ENCODE measurements at regions not wholly inside any gene's neighbourhood (a gene's known extent, or its start where the extent isn't known, plus 50 kb on each side); places are given as distances from the start of the nearest gene placed in this dataset.

DNA sequence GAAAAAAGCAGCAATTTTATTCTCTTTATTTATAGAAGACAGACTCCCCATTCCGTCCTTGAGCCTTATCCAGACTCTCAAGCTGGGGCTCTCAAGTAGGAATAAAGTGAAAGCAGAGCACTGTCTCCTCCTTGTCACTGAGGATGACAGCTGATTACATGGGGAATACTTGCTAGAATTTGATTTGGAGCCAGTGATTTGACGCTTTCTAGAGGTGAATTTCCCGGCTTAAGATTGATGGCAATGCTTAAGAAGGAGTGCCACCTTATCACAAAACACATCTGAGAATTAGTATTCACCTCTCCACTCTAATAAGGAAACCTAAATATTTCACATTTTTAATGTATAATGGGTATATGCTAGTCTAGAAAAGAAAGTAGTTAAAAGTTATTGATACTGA is 135.4 kb upstream of the SLC39A10 start:
- DNase-seq (ENCODE audit: low spot score): no peak
- ChIA-PET POLR2A (interaction anchor here (0.5 to 1.0 kb wide), 3 partner anchors 14 to 45 kb away, joined by 3 to 4 read pairs (median 3); no protein-coding TSS in a partner anchor), CTCF (ENCODE audit: unreplicated experiment) (no interaction called here)
- Histone ChIP-seq H3K4me2 (ENCODE audit: low read length) (no peak overlapping the region), H3K4me1 (ENCODE audit: insufficient read depth, low read length, poor library complexity, severe bottlenecking) (no peaks in the 10 kb centered on the region), H3K9me2 (ENCODE audit: insufficient read depth, low read length) (no peaks in the 10 kb centered on the region), H4K20me1 (ENCODE audit: insufficient read depth, low read length) (no peaks in the 10 kb centered on the region), H3K4me3 (ENCODE audit: low read depth, low read length, poor library complexity, severe bottlenecking) (no peak overlapping the region), H3K27ac (ENCODE audit: low read depth, low read length, poor library complexity, severe bottlenecking) (no peak overlapping the region), H3K9me3 (ENCODE audit: low read length) (no peaks in the 10 kb centered on the region), H3K36me3 (ENCODE audit: insufficient read depth, low read length) (no peaks in the 10 kb centered on the region), H2AFZ (ENCODE audit: low read length) (no peak overlapping the region), H3K79me2 (ENCODE audit: insufficient read depth, low read depth, low read length) (no peaks in the 10 kb centered on the region)
- intact Hi-C loops (cut with micrococcal nuclease; ENCODE audit: unreplicated experiment): no loop called here
- BruUV-seq (replicated peaks): no TSS peak
- TF ChIP-seq EZH2phosphoT487 (IDR thresholded peaks at IDR 0.05; ENCODE audit: borderline replicate concordance, low read depth, low read length): no peak
- TF ChIP-seq, protein P1, sequence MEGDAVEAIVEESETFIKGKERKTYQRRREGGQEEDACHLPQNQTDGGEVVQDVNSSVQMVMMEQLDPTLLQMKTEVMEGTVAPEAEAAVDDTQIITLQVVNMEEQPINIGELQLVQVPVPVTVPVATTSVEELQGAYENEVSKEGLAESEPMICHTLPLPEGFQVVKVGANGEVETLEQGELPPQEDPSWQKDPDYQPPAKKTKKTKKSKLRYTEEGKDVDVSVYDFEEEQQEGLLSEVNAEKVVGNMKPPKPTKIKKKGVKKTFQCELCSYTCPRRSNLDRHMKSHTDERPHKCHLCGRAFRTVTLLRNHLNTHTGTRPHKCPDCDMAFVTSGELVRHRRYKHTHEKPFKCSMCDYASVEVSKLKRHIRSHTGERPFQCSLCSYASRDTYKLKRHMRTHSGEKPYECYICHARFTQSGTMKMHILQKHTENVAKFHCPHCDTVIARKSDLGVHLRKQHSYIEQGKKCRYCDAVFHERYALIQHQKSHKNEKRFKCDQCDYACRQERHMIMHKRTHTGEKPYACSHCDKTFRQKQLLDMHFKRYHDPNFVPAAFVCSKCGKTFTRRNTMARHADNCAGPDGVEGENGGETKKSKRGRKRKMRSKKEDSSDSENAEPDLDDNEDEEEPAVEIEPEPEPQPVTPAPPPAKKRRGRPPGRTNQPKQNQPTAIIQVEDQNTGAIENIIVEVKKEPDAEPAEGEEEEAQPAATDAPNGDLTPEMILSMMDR (conservative IDR thresholded peaks at IDR 0.05; ENCODE audit: low read length): no peak

- Histone ChIP-seq H2AFZ (ENCODE audit: low read length) (no peak overlapping the region), H3K79me2 (ENCODE audit: insufficient read depth, low read depth, low read length) (no peaks in the 10 kb centered on the region), H4K20me1 (ENCODE audit: insufficient read depth, low read length) (no peaks in the 10 kb centered on the region), H3K9me2 (ENCODE audit: insufficient read depth, low read length) (no peaks in the 10 kb centered on the region), H3K36me3 (ENCODE audit: insufficient read depth, low read length) (no peaks in the 10 kb centered on the region), H3K4me1 (ENCODE audit: insufficient read depth, low read length, poor library complexity, severe bottlenecking) (no peaks in the 10 kb centered on the region), H3K4me3 (ENCODE audit: low read depth, low read length, poor library complexity, severe bottlenecking) (no peak overlapping the region), H3K4me2 (ENCODE audit: low read length) (no peak overlapping the region), H3K9me3 (ENCODE audit: low read length) (no peaks in the 10 kb centered on the region), H3K27ac (ENCODE audit: low read depth, low read length, poor library complexity, severe bottlenecking) (no peak overlapping the region)
- ChIA-PET POLR2A (interaction anchor here (1.0 to 1.3 kb wide), 3 partner anchors 12 to 38 kb away, joined by 3 to 5 read pairs (median 4); no protein-coding TSS in a partner anchor), CTCF (ENCODE audit: unreplicated experiment) (no interaction called here)
- no peak for DNase-seq (ENCODE audit: low spot score)
- BruUV-seq (replicated peaks): no TSS peak
- no peak for TF ChIP-seq EZH2phosphoT487 (IDR thresholded peaks at IDR 0.05; ENCODE audit: borderline replicate concordance, low read depth, low read length)
- TF ChIP-seq, protein P1 (conservative IDR thresholded peaks at IDR 0.05; ENCODE audit: low read length): 0 out of 2 replicates have a peak, but pooled peaks have one; percentile 17
- intact Hi-C loops (cut with micrococcal nuclease; ENCODE audit: unreplicated experiment): no loop called here
Observed at GRCh38 chr2:195520671-195521155, 136.3 kb upstream of the SLC39A10 start.

DNA sequence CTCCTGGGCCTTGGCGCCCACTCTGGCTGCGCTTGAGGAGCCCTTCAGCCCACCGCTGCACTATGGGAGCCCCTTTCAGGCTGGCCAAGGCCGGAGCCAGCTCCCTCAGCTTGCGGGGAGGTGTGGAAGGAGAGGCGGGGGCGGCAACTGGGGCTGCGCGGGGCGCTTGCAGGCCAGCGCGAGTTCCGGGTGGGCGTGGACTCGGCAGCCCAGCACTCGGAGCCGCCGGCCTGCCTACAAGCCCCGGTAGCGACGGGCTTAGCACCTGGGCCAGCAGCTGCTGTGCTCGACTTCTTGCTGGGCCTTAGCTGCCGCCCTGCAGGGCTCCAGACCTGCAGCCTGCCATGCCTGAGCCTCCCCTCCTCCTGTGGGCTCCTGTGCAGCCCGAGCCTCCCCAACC is 141.5 kb upstream of the SLC39A10 start:
- Histone ChIP-seq H3K27ac (ENCODE audit: low read depth, low read length, poor library complexity, severe bottlenecking) (no peak overlapping the region), H3K4me1 (ENCODE audit: insufficient read depth, low read length, poor library complexity, severe bottlenecking) (no peaks in the 10 kb centered on the region), H3K9me2 (ENCODE audit: insufficient read depth, low read length) (no peaks in the 10 kb centered on the region), H3K36me3 (ENCODE audit: insufficient read depth, low read length) (no peaks in the 10 kb centered on the region), H3K4me2 (ENCODE audit: low read length) (no peak overlapping the region), H4K20me1 (ENCODE audit: insufficient read depth, low read length) (no peaks in the 10 kb centered on the region), H3K4me3 (ENCODE audit: low read depth, low read length, poor library complexity, severe bottlenecking) (no peak overlapping the region), H3K9me3 (ENCODE audit: low read length) (no peaks in the 10 kb centered on the region), H2AFZ (ENCODE audit: low read length) (no peak overlapping the region), H3K79me2 (ENCODE audit: insufficient read depth, low read depth, low read length) (no peaks in the 10 kb centered on the region)
- ChIA-PET POLR2A (interaction anchor here (1.6 to 2.5 kb wide), 3 partner anchors 16 to 46 kb away, joined by 4 to 20 read pairs (median 5); no protein-coding TSS in a partner anchor), CTCF (ENCODE audit: unreplicated experiment) (no interaction called here)
- BruUV-seq (replicated peaks): no TSS peak
- intact Hi-C loops (cut with micrococcal nuclease; ENCODE audit: unreplicated experiment): no loop called here
- DNase-seq (ENCODE audit: low spot score): no peak
- no peak for TF ChIP-seq EZH2phosphoT487 (IDR thresholded peaks at IDR 0.05; ENCODE audit: borderline replicate concordance, low read depth, low read length)
- TF ChIP-seq, protein P1 (conservative IDR thresholded peaks at IDR 0.05; ENCODE audit: low read length): no peak
